Heart left ventricle (tissue), 16 donors: ENCODE measurements at regions not wholly inside any gene's neighbourhood (a gene's known extent, or its start where the extent isn't known, plus 50 kb on each side); places are given as distances from the start of the nearest gene placed in this dataset.

Experiments used
- ATAC-seq, 4 donors: fragments of 200-7000 bp; cut with Tn5 transposase; one replicate each; pipeline ENCODE4 v1.9.1; 2020 to 2022; ENCODE audit warnings: moderate library complexity in 4 of 4, mild to moderate bottlenecking in 3 of 4, moderate number of reproducible peaks in 1 of 4
- DNase-seq, 5 donors: peaks; one replicate each; pipeline ENCODE4 v3.0.0-alpha.2; 2020
- H3K27ac ChIP-seq, 12 donors: fragments of 200-600 bp; sonication (generic) in 4 of 12; one replicate each; pipeline versions ENCODE4 v1.5.0 to v1.8.0; 2016 to 2022; ENCODE audit warnings: mild to moderate bottlenecking in 2 of 12
- H3K27me3 ChIP-seq, 9 donors: fragments of 200-600 bp; sonication (generic) in 2 of 9; one replicate each; pipeline versions ENCODE4 v1.5.1 to v1.8.0; 2016 to 2022; ENCODE audit warnings: mild to moderate bottlenecking in 3 of 9
- H3K36me3 ChIP-seq, 9 donors: fragments of 200-600 bp; sonication (generic) in 2 of 9; one replicate each; pipeline versions ENCODE4 v1.5.0 to v1.8.0; 2018 to 2022; ENCODE audit warnings: mild to moderate bottlenecking in 2 of 9
- H3K4me1 ChIP-seq, 12 donors: fragments of 200-600 bp; sonication (generic) in 4 of 12; one replicate each; pipeline versions ENCODE4 v1.5.0 to v1.8.0; 2016 to 2022; ENCODE audit warnings: mild to moderate bottlenecking in 3 of 12
- H3K4me3 ChIP-seq, 12 donors: fragments of 200-600 bp; sonication (generic) in 4 of 12; one replicate each; pipeline versions ENCODE4 v1.5.0 to v1.8.0; 2017 to 2022; ENCODE audit warnings: mild to moderate bottlenecking in 9 of 12, moderate library complexity in 4 of 12
- H3K9me3 ChIP-seq, 12 donors: fragments of 200-600 bp; sonication (generic) in 4 of 12; one replicate each; pipeline versions ENCODE4 v1.5.0 to v1.8.0; 2016 to 2022; ENCODE audit warnings: mild to moderate bottlenecking in 1 of 12
- CTCF ChIP-seq, 12 donors: fragments of 200-600 bp; sonication (generic) in 4 of 12; IDR thresholded peaks; one replicate each; pipeline versions ENCODE4 v1.5.0 to v1.8.0; 2018 to 2022; ENCODE audit warnings: antibody characterized with exemption in 12 of 12, mild to moderate bottlenecking in 5 of 12
- POLR2A ChIP-seq, 2 donors: fragments of 450-650 bp; IDR thresholded peaks; one replicate each; pipeline ENCODE4 v1.6.1; 2017; ENCODE audit warnings: antibody characterized with exemption in 2 of 2, mild to moderate bottlenecking in 2 of 2, moderate library complexity in 2 of 2
- WGBS, 4 donors: extraction: QIAGEN DNeasy Blood & Tissue Kit in 2 of 4; methylation state at CpG; one replicate each; pipeline versions ENCODE4 v1.1.5 to v1.1.7; 2013 to 2018; 5-methylcytosine and 5-hydroxymethylcytosine counted together
- intact Hi-C, 10 donors: fragments of 100-400 bp; cut with DNase I; formaldehyde crosslinking; loops; one replicate each; pipeline versions ENCODE4 v1.11.1 to v1.14.2; 2022
- donor health status: ischemic (EF 13 %, LVEDD 7.1; RV severe dilation, severe dysfunction).
- donor health status: healthy with polysubstance abuse.
- donor health status: DM: no; HTN: yes; CAD: no.
- donor health status: DM: no; HTN: no; CAD: no.
- donor health status: ischemic (EF 25% LVEDD 6.9; RV normal size, moderate dysfunction).
- donor health status: ischemic (EF 25% LVEDD 5.7; RV mildly dilated, moderate dysfunction).
- donor health status: healthy.
- donor health status: DM: yes; HTN: yes; CAD: no.
- donor health status: ischemic (EF 35%, LVEDD 5.7; RV mildly dilated, moderate dysfunction).
- donor health status: nonischemic (EF 11% LVEDD 7.7; RV severe dilation, severe dysfunction).
- donor health status: DM: yes; HTN: yes; CAD: no.
- donor health status: PGD.
- donor health status: ischemic (EF 29% LVEDD 5.4; RV normal size, mild dysfunction).
- donor health status: nonischemic (EF 23%, LVEDD 6.1; RV moderate dilation, normal function).

GRCh38 chr1:79082233-79082632 is 75.7 kb upstream of the ADGRL4 start:
- ATAC-seq = peak in 1 of 4 donors; percentile 43
- Histone ChIP-seq H3K4me1 (peaks cover 0 to 17% (median 0%) of the 10 kb centered on the region in 12 donors), H3K27ac (peak overlapping the region in 1 of 12 donors; percentile 11), H3K36me3 (no peaks in the 10 kb centered on the region), H3K9me3 (no peaks in the 10 kb centered on the region), H3K27me3 (no peaks in the 10 kb centered on the region), H3K4me3 (no peak overlapping the region)
- WGBS, 4 donors = 58 to 73% (median 64%) methylated on average over 2 of the region's 2 CpGs
- TF ChIP-seq CTCF (IDR thresholded peaks at IDR 0.05) (no peak), POLR2A (IDR thresholded peaks at IDR 0.05) (no peak)
- intact Hi-C loops = loop anchor here in 3 of 10 donors (5.0 to 10.0 kb wide), 3 partner anchors 57 to 77 kb away; partner anchors contain the start of gene ADGRL4 (in 1 of the 3)
- DNase-seq = no peak

- TF ChIP-seq CTCF (IDR thresholded peaks at IDR 0.05) = no peak
- no peak for TF ChIP-seq POLR2A (IDR thresholded peaks at IDR 0.05)
- no peak overlapping the region for H3K4me3 ChIP-seq
- H3K27ac ChIP-seq = peak overlapping the region in 4 of 12 donors; percentile 23 to 56 (median 38)
- DNase-seq (peak in 3 of 5 donors; percentile 35 to 51 (median 39)), ATAC-seq (peak; percentile 81 to 97 (median 89))
- no peaks in the 10 kb centered on the region for H3K36me3 ChIP-seq
- H3K4me1 ChIP-seq = peaks cover 0 to 17% (median 0%) of the 10 kb centered on the region in 12 donors
- no peaks in the 10 kb centered on the region for H3K9me3 ChIP-seq
- intact Hi-C loops = loop anchor here in 3 of 10 donors (5.0 to 10.0 kb wide), 3 partner anchors 55 to 75 kb away; partner anchors contain the start of gene ADGRL4 (in 1 of the 3)
- no peaks in the 10 kb centered on the region for H3K27me3 ChIP-seq
Observed at GRCh38 chr1:79079770-79080169, 73.2 kb upstream of the ADGRL4 start.

GRCh38 chr1:79074975-79075374 is 68.4 kb upstream of the ADGRL4 start:
- Histone ChIP-seq H3K9me3 (peaks cover 0 to 6% (median 0%) of the 10 kb centered on the region in 12 donors), H3K27me3 (no peaks in the 10 kb centered on the region), H3K27ac (no peak overlapping the region), H3K36me3 (no peaks in the 10 kb centered on the region), H3K4me3 (no peak overlapping the region), H3K4me1 (peaks cover 0 to 12% (median 0%) of the 10 kb centered on the region in 12 donors)
- intact Hi-C loops = no loop called here
- no peak for DNase-seq
- TF ChIP-seq POLR2A (IDR thresholded peaks at IDR 0.05) (no peak), CTCF (IDR thresholded peaks at IDR 0.05) (no peak)
- WGBS, 4 donors = 90 to 93% (median 92%) methylated on average over 2 of the region's 2 CpGs
- no peak for ATAC-seq

- 80 to 84% (median 82%) methylated on average over 3 of the region's 3 CpGs for whole genome bisulfite sequencing, 4 donors
- no peak overlapping the region for H3K4me3 ChIP-seq
- no peaks in the 10 kb centered on the region for H3K36me3 ChIP-seq
- H3K27me3 ChIP-seq = no peaks in the 10 kb centered on the region
- intact Hi-C loops = no loop called here
- no peak for TF ChIP-seq POLR2A (IDR thresholded peaks at IDR 0.05)
- peak in 3 of 12 donors; percentile 45 to 54 (median 54) for TF ChIP-seq CTCF (IDR thresholded peaks at IDR 0.05)
- DNase-seq (no peak), ATAC-seq (no peak)
- H3K9me3 ChIP-seq = peaks cover 0 to 12% (median 0%) of the 10 kb centered on the region in 12 donors
- H3K27ac ChIP-seq = no peak overlapping the region
- H3K4me1 ChIP-seq = no peaks in the 10 kb centered on the region
Observed at GRCh38 chr1:79069828-79070227, 63.3 kb upstream of the ADGRL4 start.
